ENCODE measurements at regions not wholly inside any gene's neighbourhood (a gene's known extent, or its start where the extent isn't known, plus 50 kb on each side); places are given as distances from the start of the nearest gene placed in this dataset.

DNA sequence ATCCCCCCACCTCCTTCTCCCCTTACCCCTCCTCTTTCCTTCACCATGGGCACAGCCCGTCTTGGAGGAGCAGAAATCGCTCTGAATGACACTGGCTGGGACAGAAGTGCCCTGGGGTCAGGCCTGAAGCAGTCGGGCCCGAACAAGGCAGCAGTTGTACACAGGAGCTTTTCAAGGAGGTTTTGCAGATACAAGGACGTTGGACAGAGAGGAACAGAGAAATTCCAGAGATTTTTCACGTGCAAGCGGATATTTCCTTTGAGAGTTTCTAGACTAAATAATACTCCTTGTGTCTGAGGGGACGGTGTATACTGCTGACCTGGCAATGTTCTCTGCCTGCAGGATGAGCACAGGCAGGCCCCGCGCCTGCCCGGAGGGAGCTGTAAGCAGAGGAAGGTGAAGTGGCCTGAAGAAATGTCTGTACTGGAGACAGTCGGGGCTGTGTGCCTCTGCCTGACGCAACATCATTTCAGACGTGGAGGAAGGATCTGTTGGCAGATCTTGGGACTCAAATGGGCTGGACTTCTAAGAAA, 95.3 kb upstream of the SLC25A33 start:
- Histone ChIP-seq H3K36me3 (replicated peaks in 1 of 2; ENCODE audit: control insufficient read depth in 1 of 2, insufficient read depth in 2 of 2, low read length in 2 of 2) (no peaks in the 10 kb centered on the region), H3K4me3 (replicated peaks in 1 of 3; ENCODE audit: insufficient read depth in 1 of 3, low read depth in 2 of 3, low read length in 3 of 3) (peak overlapping the region in 2 of 3 experiments; percentile 2 to 25; a peak in 2 of 6 replicates), H3K9me3 (ENCODE audit: low read length) (no peaks in the 10 kb centered on the region), H3K4me1 (ENCODE audit: insufficient read depth, low read length) (peaks cover 89% of the 10 kb centered on the region), H3K79me2 (ENCODE audit: insufficient read depth, low read length) (no peaks in the 10 kb centered on the region), H3K4me2 (ENCODE audit: low read depth, low read length) (peak overlapping the region; percentile 63), H4K20me1 (ENCODE audit: insufficient read depth, low read length) (no peaks in the 10 kb centered on the region), H2AFZ (ENCODE audit: low read length) (no peak overlapping the region), H3K27ac (ENCODE audit: extremely low read length, insufficient read depth, low read length) (no peak overlapping the region), H3K27me3 (ENCODE audit: control insufficient read depth in 1 of 2, insufficient read depth in 2 of 2, low read length in 2 of 2) (no peaks in the 10 kb centered on the region), H3K9ac (ENCODE audit: insufficient read depth, low read depth, low read length) (peak overlapping the region; percentile 27; the same call in 1 of the 2 replicates)
- FAIRE-seq (no peak), ATAC-seq (0 out of 3 replicates have a peak, but pooled peaks have one; percentile 25), DNase-seq (ENCODE audit: low spot score) (no peak)
- CTCF ChIA-PET (ENCODE audit: low intra/inter-chr PET ratio, low total read pairs): no interaction called here
- POLR2A ChIA-PET: interaction anchor here (1.1 kb wide), 1 partner anchor 152 kb away, joined by 3 read pairs; no protein-coding TSS in a partner anchor
- 19% methylated on average over 10 of the region's 14 CpGs for WGBS (ENCODE audit: low lambda C conversion rate)
- intact Hi-C loops (cut with micrococcal nuclease; ENCODE audit: unreplicated experiment): no loop called here
- BruUV-seq (replicated peaks): no TSS peak
- in situ Hi-C loops (cut with HindIII; ENCODE audit: extremely low pct_ligation_motif_present, low pct_unique_long_range_greater_than_20kb): no loop called here
- no peak for TF ChIP-seq MEF2D (CRISPR knock-in tag; IDR thresholded peaks at IDR 0.05)
- TF ChIP-seq, protein P1, sequence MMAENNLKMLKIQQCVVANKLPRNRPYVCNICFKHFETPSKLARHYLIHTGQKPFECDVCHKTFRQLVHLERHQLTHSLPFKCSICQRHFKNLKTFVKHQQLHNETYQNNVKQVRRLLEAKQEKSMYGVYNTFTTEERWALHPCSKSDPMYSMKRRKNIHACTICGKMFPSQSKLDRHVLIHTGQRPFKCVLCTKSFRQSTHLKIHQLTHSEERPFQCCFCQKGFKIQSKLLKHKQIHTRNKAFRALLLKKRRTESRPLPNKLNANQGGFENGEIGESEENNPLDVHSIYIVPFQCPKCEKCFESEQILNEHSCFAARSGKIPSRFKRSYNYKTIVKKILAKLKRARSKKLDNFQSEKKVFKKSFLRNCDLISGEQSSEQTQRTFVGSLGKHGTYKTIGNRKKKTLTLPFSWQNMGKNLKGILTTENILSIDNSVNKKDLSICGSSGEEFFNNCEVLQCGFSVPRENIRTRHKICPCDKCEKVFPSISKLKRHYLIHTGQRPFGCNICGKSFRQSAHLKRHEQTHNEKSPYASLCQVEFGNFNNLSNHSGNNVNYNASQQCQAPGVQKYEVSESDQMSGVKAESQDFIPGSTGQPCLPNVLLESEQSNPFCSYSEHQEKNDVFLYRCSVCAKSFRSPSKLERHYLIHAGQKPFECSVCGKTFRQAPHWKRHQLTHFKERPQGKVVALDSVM (CRISPR knock-in tag; IDR thresholded peaks at IDR 0.05): no peak
- TF ChIP-seq CCAR2 (optimal IDR thresholded peaks at IDR 0.05; ENCODE audit: low read depth, low read length): no peak
- TF ChIP-seq PCBP1 (IDR thresholded peaks at IDR 0.05; ENCODE audit: borderline replicate concordance, low read depth, low read length): no peak
- TF ChIP-seq RFXANK (CRISPR knock-in tag; IDR thresholded peaks at IDR 0.05): no peak
- TF ChIP-seq ZNF138 (CRISPR knock-in tag; IDR thresholded peaks at IDR 0.05; ENCODE audit: low read depth): no peak
- no peak for TF ChIP-seq ZNF720 (CRISPR knock-in tag; IDR thresholded peaks at IDR 0.05)
- TF ChIP-seq CAMTA2 (CRISPR knock-in tag; IDR thresholded peaks at IDR 0.05; ENCODE audit: borderline replicate concordance): no peak
- TF ChIP-seq ZNF672 (CRISPR knock-in tag; IDR thresholded peaks at IDR 0.05): no peak
- TF ChIP-seq ZNF274 (CRISPR knock-in tag; IDR thresholded peaks at IDR 0.05): no peak
- TF ChIP-seq PAF1 (CRISPR knock-in tag; IDR thresholded peaks at IDR 0.05): no peak
- TF ChIP-seq ZNF788 (CRISPR knock-in tag; IDR thresholded peaks at IDR 0.05; ENCODE audit: borderline replicate concordance): no peak
- TF ChIP-seq SUZ12 (IDR thresholded peaks at IDR 0.05; ENCODE audit: low read depth, low read length): no peak
- TF ChIP-seq, protein P2, sequence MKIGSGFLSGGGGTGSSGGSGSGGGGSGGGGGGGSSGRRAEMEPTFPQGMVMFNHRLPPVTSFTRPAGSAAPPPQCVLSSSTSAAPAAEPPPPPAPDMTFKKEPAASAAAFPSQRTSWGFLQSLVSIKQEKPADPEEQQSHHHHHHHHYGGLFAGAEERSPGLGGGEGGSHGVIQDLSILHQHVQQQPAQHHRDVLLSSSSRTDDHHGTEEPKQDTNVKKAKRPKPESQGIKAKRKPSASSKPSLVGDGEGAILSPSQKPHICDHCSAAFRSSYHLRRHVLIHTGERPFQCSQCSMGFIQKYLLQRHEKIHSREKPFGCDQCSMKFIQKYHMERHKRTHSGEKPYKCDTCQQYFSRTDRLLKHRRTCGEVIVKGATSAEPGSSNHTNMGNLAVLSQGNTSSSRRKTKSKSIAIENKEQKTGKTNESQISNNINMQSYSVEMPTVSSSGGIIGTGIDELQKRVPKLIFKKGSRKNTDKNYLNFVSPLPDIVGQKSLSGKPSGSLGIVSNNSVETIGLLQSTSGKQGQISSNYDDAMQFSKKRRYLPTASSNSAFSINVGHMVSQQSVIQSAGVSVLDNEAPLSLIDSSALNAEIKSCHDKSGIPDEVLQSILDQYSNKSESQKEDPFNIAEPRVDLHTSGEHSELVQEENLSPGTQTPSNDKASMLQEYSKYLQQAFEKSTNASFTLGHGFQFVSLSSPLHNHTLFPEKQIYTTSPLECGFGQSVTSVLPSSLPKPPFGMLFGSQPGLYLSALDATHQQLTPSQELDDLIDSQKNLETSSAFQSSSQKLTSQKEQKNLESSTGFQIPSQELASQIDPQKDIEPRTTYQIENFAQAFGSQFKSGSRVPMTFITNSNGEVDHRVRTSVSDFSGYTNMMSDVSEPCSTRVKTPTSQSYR (CRISPR knock-in tag; IDR thresholded peaks at IDR 0.05; ENCODE audit: borderline replicate concordance): no peak
- peak; percentile 59 for TF ChIP-seq CEBPG (CRISPR knock-in tag; IDR thresholded peaks at IDR 0.05)
- no peak for TF ChIP-seq YEATS2 (CRISPR knock-in tag; IDR thresholded peaks at IDR 0.05; ENCODE audit: borderline replicate concordance)
- TF ChIP-seq, protein P3, sequence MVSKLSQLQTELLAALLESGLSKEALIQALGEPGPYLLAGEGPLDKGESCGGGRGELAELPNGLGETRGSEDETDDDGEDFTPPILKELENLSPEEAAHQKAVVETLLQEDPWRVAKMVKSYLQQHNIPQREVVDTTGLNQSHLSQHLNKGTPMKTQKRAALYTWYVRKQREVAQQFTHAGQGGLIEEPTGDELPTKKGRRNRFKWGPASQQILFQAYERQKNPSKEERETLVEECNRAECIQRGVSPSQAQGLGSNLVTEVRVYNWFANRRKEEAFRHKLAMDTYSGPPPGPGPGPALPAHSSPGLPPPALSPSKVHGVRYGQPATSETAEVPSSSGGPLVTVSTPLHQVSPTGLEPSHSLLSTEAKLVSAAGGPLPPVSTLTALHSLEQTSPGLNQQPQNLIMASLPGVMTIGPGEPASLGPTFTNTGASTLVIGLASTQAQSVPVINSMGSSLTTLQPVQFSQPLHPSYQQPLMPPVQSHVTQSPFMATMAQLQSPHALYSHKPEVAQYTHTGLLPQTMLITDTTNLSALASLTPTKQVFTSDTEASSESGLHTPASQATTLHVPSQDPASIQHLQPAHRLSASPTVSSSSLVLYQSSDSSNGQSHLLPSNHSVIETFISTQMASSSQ (IDR thresholded peaks at IDR 0.05; ENCODE audit: low read depth): no peak
- TF ChIP-seq, protein P3 (CRISPR knock-in tag; IDR thresholded peaks at IDR 0.05; ENCODE audit: borderline replicate concordance): no peak
